Activated CD4-positive, alpha-beta T cell treated with anti-CD3 and anti-CD28 coated beads for 36 hours (primary cell): ENCODE measurements at regions not wholly inside any gene's neighbourhood (a gene's known extent, or its start where the extent isn't known, plus 50 kb on each side); places are given as distances from the start of the nearest gene placed in this dataset.
"Not testable (repeated sequence)": the region's sequence is repeated elsewhere in the genome, so short reads cannot be mapped to it uniquely, and the experiment has no call there.

Experiments
- ATAC-seq: fragments of 200-7000 bp; cut with Tn5 transposase; one replicate; pipeline ENCODE4 v1.10.0; 2021; ENCODE audit warnings: mild to moderate bottlenecking, moderate library complexity
- CTCF ChIA-PET: fragments of 350-600 bp; sonication (Branson Sonifier 250); formaldehyde crosslinking; loops from one replicate; lab custom pipeline; 2021; ENCODE audit warnings: antibody characterized with exemption; lab: Charles Lee
- POLR2A ChIA-PET: fragments of 350-600 bp; sonication (Branson Sonifier 250); formaldehyde crosslinking; loops from one replicate; lab custom pipeline; 2021; ENCODE audit warnings: antibody characterized with exemption, inconsistent platforms; lab: Charles Lee
- DNase-seq: peaks from one replicate; pipeline ENCODE4 v3.0.0-alpha.2; 2020
- H3K27ac Mint-ChIP-seq: one replicate; pipeline ENCODE4 v1.8.0; 2021; ENCODE audit warnings: mixed read lengths
- H3K27me3 Mint-ChIP-seq: one replicate; pipeline ENCODE4 v1.8.0; 2021; ENCODE audit warnings: mixed read lengths
- H3K36me3 Mint-ChIP-seq: one replicate; pipeline ENCODE4 v1.8.0; 2021; ENCODE audit warnings: low read depth, mixed read lengths
- H3K4me1 Mint-ChIP-seq: one replicate; pipeline ENCODE4 v1.8.0; 2021; ENCODE audit warnings: mixed read lengths
- H3K4me3 Mint-ChIP-seq: one replicate; pipeline ENCODE4 v1.8.0; 2021; ENCODE audit warnings: mild to moderate bottlenecking, moderate library complexity, mixed read lengths
- H3K9me3 Mint-ChIP-seq: one replicate; pipeline ENCODE4 v1.8.0; 2021; ENCODE audit warnings: low read depth, mixed read lengths
- intact Hi-C, 2 experiments: fragments of 100-400 bp; cut with DNase I in 1 of 2; cut with micrococcal nuclease in 1 of 2; formaldehyde crosslinking; loops; one replicate each; pipeline versions ENCODE4 v1.14.2 to v1.15.1; 2022 to 2024; cut with DNase I, micrococcal nuclease

GRCh38 chr22:48758881-48759875, 1068.5 kb downstream of the BRD1 start:
- Mint-ChIP-seq H3K9me3 (no peaks in the 10 kb centered on the region), H3K36me3 (no peaks in the 10 kb centered on the region), H3K4me3 (no peak overlapping the region), H3K27me3 (peaks cover 9% of the 10 kb centered on the region), H3K4me1 (no peaks in the 10 kb centered on the region), H3K27ac (no peak overlapping the region)
- ATAC-seq (no peak), DNase-seq (no peak)
- intact Hi-C loops, result no loop called here
- ChIA-PET CTCF (no interaction called here), POLR2A (no interaction called here)

GRCh38 chr22:48757985-48758561, 1069.6 kb downstream of the BRD1 start:
- no peak for DNase-seq

GRCh38 chr22:48757581-48757980, 1070.1 kb downstream of the BRD1 start:
- no peaks in the 10 kb centered on the region for H3K36me3 Mint-ChIP-seq
- DNase-seq (no peak), ATAC-seq (no peak)
- peaks cover 9% of the 10 kb centered on the region for H3K27me3 Mint-ChIP-seq
- intact Hi-C loops, result loop anchor here in 1 of 2 experiments (2.0 kb wide), 1 partner anchor 43 kb away; no protein-coding TSS in a partner anchor
- H3K4me3 Mint-ChIP-seq, result no peak overlapping the region
- ChIA-PET CTCF (no interaction called here), POLR2A (no interaction called here)
- H3K27ac Mint-ChIP-seq, result no peak overlapping the region
- no peaks in the 10 kb centered on the region for H3K4me1 Mint-ChIP-seq
- H3K9me3 Mint-ChIP-seq, result no peaks in the 10 kb centered on the region

More at GRCh38 chr22:48757985-48758561, 1069.6 kb downstream of the BRD1 start:
- intact Hi-C loops, result loop anchor here in 1 of 2 experiments (2.0 kb wide), 1 partner anchor 43 kb away; no protein-coding TSS in a partner anchor
- ATAC-seq, result no peak
- no peak overlapping the region for H3K27ac Mint-ChIP-seq
- no peaks in the 10 kb centered on the region for H3K4me1 Mint-ChIP-seq
- H3K4me3 Mint-ChIP-seq, result no peak overlapping the region
- H3K36me3 Mint-ChIP-seq, result no peaks in the 10 kb centered on the region
- POLR2A ChIA-PET, result no interaction called here
- no peaks in the 10 kb centered on the region for H3K9me3 Mint-ChIP-seq
- CTCF ChIA-PET, result no interaction called here
- H3K27me3 Mint-ChIP-seq, result peaks cover 9% of the 10 kb centered on the region

- DNase-seq, POLR2A ChIA-PET, CTCF ChIA-PET, H3K4me1 Mint-ChIP-seq, H3K4me3 Mint-ChIP-seq, H3K27me3 Mint-ChIP-seq, H3K27ac Mint-ChIP-seq, H3K36me3 Mint-ChIP-seq, ATAC-seq, H3K9me3 Mint-ChIP-seq: not testable (repeated sequence)
- intact Hi-C loops, result loop anchor here in 1 of 2 experiments (2.0 kb wide), 1 partner anchor 44 kb away; no protein-coding TSS in a partner anchor
These were observed 1070.5 kb downstream of the BRD1 start for GRCh38 chr22:48757135-48757534.

- ATAC-seq (no peak), DNase-seq (no peak)
- Mint-ChIP-seq H3K4me1 (no peaks in the 10 kb centered on the region), H3K27me3 (peaks cover 6% of the 10 kb centered on the region), H3K9me3 (no peaks in the 10 kb centered on the region), H3K4me3 (no peak overlapping the region), H3K27ac (no peak overlapping the region), H3K36me3 (no peaks in the 10 kb centered on the region)
- ChIA-PET POLR2A (no interaction called here), CTCF (no interaction called here)
- intact Hi-C loops, result loop anchor here in 1 of 2 experiments (2.0 kb wide), 1 partner anchor 44 kb away; no protein-coding TSS in a partner anchor
These were observed 1071.2 kb downstream of the BRD1 start for GRCh38 chr22:48756146-48757111.

GRCh38 chr22:48755059-48755949, 1072.4 kb downstream of the BRD1 start:
- no peak for DNase-seq
- ChIA-PET POLR2A (no interaction called here), CTCF (no interaction called here)
- Mint-ChIP-seq H3K27ac (no peak overlapping the region), H3K4me3 (no peak overlapping the region), H3K4me1 (no peaks in the 10 kb centered on the region), H3K9me3 (no peaks in the 10 kb centered on the region), H3K27me3 (peaks cover 3% of the 10 kb centered on the region), H3K36me3 (no peaks in the 10 kb centered on the region)
- no peak for ATAC-seq
- intact Hi-C loops, result no loop called here

GRCh38 chr22:48754611-48755058, 1073.0 kb downstream of the BRD1 start:
- H3K27me3 Mint-ChIP-seq, result peaks cover 3% of the 10 kb centered on the region
- H3K4me3 Mint-ChIP-seq, result no peak overlapping the region
- H3K4me1 Mint-ChIP-seq, result no peaks in the 10 kb centered on the region
- no peaks in the 10 kb centered on the region for H3K36me3 Mint-ChIP-seq
- intact Hi-C loops, result no loop called here
- no peak overlapping the region for H3K27ac Mint-ChIP-seq
- ChIA-PET CTCF (no interaction called here), POLR2A (no interaction called here)
- ATAC-seq (no peak), DNase-seq (no peak)
- H3K9me3 Mint-ChIP-seq, result no peaks in the 10 kb centered on the region

- H3K36me3 Mint-ChIP-seq, result no peaks in the 10 kb centered on the region
- H3K9me3 Mint-ChIP-seq, result no peaks in the 10 kb centered on the region
- no peaks in the 10 kb centered on the region for H3K27me3 Mint-ChIP-seq
- no peaks in the 10 kb centered on the region for H3K4me1 Mint-ChIP-seq
- no peak for DNase-seq
- no peak overlapping the region for H3K4me3 Mint-ChIP-seq
- ChIA-PET POLR2A (no interaction called here), CTCF (no interaction called here)
- intact Hi-C loops, result no loop called here
- H3K27ac Mint-ChIP-seq, result no peak overlapping the region
- ATAC-seq, result no peak
These were observed 1073.7 kb downstream of the BRD1 start for GRCh38 chr22:48753752-48754517.

- Mint-ChIP-seq H3K4me1 (no peaks in the 10 kb centered on the region), H3K27me3 (no peaks in the 10 kb centered on the region), H3K36me3 (no peaks in the 10 kb centered on the region), H3K27ac (no peak overlapping the region), H3K9me3 (no peaks in the 10 kb centered on the region), H3K4me3 (no peak overlapping the region)
- ChIA-PET CTCF (no interaction called here), POLR2A (no interaction called here)
- DNase-seq, result no peak
- ATAC-seq, result no peak
- intact Hi-C loops, result no loop called here
These were observed 1074.3 kb downstream of the BRD1 start for GRCh38 chr22:48753381-48753730.
